ENCODE measurements at regions not wholly inside any gene's neighbourhood (a gene's known extent, or its start where the extent isn't known, plus 50 kb on each side); places are given as distances from the start of the nearest gene placed in this dataset.
"Not testable (repeated sequence)": the region's sequence is repeated elsewhere in the genome, so short reads cannot be mapped to it uniquely, and the experiment has no call there.

- DNase-seq (ENCODE audit: low spot score) = no peak
These were observed 128.1 kb upstream of the PTPRZ1 start for GRCh38 chr7:121744877-121745276.

GRCh38 chr7:121744319-121744718 lies 128.6 kb upstream of the PTPRZ1 start:
- DNase-seq (ENCODE audit: low spot score) = no peak

- no peak for DNase-seq (ENCODE audit: low spot score)
These were observed 131.1 kb upstream of the PTPRZ1 start for GRCh38 chr7:121741896-121742295.

DNA sequence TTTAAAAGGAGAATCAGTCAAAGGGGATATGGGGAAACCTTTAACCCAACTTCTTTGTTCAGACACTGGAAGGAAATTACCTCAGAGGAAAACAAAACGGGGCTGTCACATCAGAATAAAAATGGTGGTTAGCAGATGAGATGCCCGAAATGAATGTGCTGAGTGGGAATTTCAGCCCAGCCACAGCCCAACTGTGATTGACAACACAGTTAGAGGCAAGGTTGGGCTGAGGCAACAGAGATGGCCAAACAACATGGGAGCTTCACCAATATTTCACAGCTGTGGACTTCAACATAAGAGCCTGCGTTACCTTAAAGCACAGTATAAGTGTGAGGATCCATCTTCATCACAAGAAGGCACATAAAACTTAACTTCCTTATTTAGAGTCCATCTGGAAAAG lies 133.5 kb upstream of the PTPRZ1 start:
- DNase-seq (ENCODE audit: low spot score) = no peak

- DNase-seq (ENCODE audit: low spot score) = no peak
These were observed 142.1 kb upstream of the PTPRZ1 start for GRCh38 chr7:121730869-121731268.

GRCh38 chr7:121714559-121715303 lies 158.2 kb upstream of the PTPRZ1 start:
- DNase-seq (ENCODE audit: low spot score) = no peak

DNA sequence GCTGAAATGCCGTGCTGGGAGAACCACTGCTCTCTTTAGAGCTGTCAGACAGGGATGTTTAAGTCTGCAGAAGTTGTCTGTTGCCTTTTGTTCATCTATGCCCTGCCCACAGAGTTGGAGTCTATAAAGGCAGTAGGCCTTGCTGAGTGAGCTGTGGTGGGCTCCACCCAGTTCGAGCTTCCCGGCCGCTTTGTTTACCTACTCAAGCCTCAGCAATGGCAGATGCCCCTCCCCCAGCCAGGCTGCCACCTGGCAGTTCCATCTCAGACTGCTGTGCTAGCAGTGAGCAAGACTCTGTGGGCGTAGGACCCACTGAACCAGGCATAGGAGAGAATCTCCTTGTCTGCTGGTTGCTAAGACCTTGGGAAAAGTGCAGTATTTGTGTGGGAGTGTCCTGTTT lies 160.0 kb upstream of the PTPRZ1 start:
- not testable (repeated sequence) for DNase-seq (ENCODE audit: low spot score)

- DNase-seq (ENCODE audit: low spot score) = peak; percentile 16
These were observed 175.1 kb upstream of the PTPRZ1 start for GRCh38 chr7:121697731-121698316.

DNA sequence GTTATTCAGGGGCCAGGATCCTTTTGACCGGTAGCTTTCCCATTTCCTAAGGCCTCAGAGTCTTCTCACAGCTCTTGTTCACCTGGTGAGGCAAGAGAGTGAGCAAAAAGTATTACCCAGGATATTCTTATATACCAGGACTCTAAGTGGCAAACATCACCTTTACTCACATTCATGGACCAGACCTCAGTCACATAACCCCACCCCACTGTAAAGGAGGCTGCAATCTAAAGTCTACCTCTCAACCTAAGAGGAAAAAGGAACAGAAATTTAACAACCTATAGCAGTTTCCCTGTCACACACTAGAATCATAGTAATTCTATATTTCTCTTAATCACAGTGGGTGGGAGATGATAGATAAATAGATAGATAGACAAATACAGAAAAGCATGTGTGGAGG lies 176.0 kb upstream of the PTPRZ1 start:
- DNase-seq (ENCODE audit: low spot score) = no peak

- no peak for DNase-seq (ENCODE audit: low spot score)
These were observed 183.2 kb upstream of the PTPRZ1 start for GRCh38 chr7:121689749-121690148.

DNA sequence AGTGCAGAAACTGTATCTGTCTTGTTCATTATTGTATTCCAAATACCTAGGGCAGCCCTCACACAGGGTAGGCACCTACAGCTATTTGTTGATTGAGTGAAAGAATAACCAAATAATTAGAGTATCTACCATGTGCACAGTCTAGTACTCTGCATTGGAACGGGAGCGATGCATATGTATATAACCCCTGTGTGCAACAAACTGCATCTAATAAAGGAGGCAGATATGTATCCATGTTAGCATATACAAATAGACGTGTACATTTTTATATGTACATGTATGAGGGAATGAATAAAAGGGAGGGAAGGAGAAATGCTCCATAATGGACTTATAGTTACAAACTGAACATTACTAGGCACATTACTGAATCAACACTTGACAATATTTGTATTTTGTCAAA lies 191.3 kb upstream of the PTPRZ1 start:
- DNase-seq (ENCODE audit: low spot score) = no peak

DNA sequence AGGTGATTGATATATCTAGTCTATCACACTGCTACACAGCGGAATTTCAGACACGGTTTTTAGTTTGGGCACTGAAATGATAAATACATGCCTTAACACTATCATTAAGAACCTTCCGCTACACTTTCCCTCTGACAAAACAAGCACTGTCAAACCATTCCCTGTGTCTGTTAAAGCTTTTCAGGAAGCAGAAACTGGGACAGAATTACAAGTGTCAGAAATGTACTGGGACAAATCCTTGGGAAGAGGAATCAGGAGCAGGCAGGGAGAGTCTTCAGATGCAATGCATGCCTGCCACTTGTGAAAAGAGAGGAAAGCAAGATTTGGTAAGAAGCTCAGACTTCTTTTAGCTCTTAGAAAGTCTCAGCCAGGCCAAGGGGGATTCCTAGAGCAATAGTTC lies 196.8 kb upstream of the PTPRZ1 start:
- no peak for DNase-seq (ENCODE audit: low spot score)

GRCh38 chr7:121674455-121674854 lies 198.5 kb upstream of the PTPRZ1 start:
- DNase-seq (ENCODE audit: low spot score) = not testable (repeated sequence)

DNA sequence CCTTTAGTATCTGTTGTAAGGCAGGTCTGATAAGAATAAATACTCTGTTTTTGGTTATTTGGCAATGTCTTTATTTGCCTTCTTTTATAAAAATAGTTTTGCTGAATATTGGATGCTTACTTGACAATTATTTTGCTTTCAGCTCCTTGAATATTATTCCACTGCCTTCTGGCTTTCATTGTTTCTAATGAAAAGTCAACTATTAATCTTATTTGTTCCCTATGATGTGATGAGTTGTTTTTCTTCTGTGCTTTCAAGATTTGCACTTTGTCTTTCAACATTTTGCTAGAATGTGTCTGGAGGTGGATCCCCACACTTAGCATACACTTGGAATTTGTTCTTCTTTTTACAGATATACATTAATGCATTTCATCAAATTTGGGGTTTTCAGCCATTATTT lies 203.8 kb upstream of the PTPRZ1 start:
- no peak for DNase-seq (ENCODE audit: low spot score)

DNA sequence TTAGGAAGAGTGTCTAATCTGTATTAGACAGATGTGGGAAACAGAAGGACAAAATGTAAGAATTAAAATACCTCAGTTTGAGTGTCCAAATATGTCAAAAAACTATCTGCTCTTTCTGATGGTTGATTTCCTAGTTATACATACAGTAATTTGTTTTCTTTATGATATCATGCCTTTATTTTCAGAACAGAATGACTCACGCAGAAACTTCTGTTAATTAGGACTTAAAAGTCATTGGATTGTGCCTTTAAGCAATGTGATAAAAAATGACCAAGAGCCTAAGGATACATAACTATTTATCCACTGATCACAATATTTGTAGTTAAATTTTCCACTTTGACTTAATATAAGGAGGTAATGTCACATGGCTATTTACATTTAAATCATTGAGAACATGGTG lies 206.7 kb upstream of the PTPRZ1 start:
- DNase-seq (ENCODE audit: low spot score) = no peak

DNA sequence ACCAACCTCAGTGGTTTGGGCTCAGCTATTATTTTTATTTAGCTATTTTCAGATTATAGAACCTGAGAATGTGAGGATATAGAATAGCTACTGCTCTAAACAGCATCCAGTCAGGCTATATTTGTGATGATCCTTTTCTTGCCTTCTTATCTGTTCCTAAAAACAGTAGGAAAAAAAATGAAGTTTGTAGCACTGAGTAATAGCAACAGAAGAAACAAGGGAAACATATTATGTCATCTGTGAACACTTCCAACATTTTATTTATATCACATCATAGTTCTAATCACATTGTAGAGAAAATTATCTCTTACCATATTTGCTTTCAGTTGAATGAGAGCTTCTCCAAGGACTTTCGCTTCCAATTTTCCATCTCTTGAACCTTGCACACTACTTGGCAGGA lies 229.6 kb upstream of the PTPRZ1 start:
- DNase-seq (ENCODE audit: low spot score) = no peak

DNA sequence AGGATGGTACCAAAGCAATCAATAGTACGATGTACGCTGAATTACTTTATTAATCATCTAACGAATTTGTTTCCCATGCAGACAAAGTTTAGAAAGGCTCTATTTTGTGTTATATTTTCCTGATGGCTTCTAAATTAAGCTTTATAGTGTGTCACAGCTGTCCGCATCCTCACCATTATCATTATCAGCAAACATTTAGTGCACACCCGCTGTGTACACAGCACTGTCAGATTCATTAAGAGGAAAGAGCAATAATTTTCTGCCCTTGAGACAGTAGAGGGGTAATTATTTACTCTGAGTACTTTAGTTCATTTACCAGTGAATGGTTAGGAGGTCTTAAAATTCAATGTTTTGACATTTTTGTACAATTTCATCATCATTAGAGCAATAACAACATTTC lies 233.3 kb upstream of the PTPRZ1 start:
- no peak for DNase-seq (ENCODE audit: low spot score)

DNA sequence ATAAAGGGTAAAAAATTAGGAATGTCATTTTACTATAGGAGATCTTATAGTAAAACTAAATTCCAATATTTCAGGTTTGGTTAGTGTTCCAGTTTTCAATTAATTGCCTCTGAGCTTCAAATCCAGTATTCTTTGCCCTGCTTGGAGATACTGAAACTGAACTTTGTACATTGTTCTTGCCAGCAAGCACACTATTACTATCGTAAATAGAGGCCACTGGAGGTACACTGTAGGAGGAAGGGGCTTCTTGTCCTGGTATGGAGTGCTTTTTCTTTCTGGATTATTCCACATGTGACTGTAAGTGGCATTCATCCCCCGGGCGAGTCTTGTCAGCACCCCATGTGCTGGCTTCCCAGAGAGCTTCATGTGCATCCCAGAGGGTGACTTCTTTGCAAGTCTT lies 234.7 kb upstream of the PTPRZ1 start:
- no peak for DNase-seq (ENCODE audit: low spot score)

DNA sequence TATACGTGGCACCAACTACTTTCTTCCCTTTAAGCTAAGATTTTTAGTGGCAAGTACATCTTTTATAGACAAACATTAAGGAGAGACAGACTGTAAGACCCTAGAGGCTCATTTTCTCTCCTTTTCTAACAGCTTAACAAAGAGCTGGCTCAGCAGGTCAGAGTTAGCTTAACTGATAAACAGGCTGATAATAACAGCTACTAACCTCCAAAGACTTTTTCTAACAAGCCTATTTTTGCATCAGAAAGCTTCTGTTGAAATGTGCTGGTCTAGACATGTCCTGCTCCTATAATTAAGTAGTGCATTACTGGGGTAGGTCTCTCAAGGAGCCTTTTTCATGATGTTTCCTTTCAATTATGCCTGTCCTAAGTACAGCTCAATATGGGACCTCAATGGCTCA lies 238.2 kb upstream of the FAM3C start:
- no peak for DNase-seq (ENCODE audit: low spot score)

- DNase-seq (ENCODE audit: low spot score) = no peak
These were observed 237.1 kb upstream of the FAM3C start for GRCh38 chr7:121633186-121633585.

- peak; percentile 52 for DNase-seq (ENCODE audit: low spot score)
These were observed 228.8 kb upstream of the FAM3C start for GRCh38 chr7:121624958-121625357.

DNA sequence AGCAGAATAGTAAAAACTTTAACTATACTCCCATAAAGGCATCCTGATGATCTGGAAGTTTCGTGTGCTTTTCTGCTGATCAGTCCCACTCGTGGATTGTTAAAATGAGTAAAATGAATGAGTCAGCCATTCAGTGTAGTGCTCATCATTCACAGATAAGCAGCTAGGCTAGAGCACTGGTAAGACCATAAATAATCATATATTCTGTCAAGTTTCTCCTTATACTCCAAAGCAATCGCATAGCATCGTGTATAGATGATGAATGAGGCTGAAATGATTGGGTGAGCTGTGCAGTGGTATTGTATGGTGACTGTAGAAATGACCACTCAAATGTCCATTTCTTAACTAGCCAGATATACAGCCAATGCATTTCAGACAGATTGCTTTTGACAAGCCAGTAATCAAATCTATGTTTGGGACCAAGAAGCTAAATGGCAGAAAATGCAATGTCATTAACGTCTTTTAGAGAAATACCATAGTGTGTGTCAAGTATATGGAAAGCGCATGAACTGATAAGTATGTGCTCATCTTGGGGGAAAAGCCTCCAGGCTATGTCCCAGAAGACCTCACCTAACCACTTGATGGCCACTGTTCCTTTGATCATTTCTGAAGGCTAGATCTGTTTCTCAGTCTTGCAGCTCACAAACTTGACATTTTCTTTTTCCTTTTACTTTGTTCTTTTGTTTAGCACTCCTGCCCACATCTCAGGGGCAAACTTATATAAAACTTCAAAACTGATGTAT lies 227.2 kb upstream of the FAM3C start:
- no peak for DNase-seq (ENCODE audit: low spot score)

GRCh38 chr7:121621937-121622336 lies 225.8 kb upstream of the FAM3C start:
- DNase-seq (ENCODE audit: low spot score) = no peak

Data from Ammon's horn (tissue), 1 donor.